ENCODE measurements at regions not wholly inside any gene's neighbourhood (a gene's known extent, or its start where the extent isn't known, plus 50 kb on each side); places are given as distances from the start of the nearest gene placed in this dataset.
"Not testable (repeated sequence)": the region's sequence is repeated elsewhere in the genome, so short reads cannot be mapped to it uniquely, and the experiment has no call there.

DNA sequence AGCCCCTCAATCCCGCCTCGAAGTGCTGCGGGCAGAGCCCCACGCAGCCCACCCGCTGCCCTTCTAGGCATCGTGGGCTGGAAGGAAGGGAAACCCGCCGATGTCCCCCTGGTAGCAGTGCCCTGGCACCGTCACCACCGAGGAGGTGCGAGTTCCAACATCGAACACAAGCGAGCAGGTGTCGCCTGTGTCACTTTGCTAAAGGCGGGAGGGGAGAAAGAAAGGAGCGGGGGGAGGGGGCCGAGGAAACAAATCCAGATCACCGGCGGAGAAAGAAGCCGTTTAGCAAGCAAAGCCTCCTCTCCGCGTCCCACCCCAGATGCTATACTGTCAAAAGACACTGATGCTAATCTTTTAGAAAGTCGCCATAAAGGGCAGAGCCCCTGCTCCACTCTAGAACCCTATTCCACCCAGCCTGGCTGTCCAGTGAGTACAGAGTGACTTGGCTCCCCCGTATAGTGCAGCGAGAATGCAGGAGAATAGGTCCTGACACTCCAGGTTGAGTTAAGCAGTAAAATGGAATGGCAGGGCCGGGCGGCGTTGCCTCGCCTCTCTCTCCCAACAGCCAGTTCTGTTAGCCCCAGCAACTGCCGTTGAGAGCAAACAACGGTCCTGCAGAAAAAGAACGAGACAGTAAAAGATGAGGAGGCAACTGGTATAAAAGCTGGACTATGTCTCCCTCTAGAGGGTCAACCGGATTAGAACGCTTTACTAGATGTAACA is 67.9 kb upstream of the USP15 start:
- TF ChIP-seq, protein P1, sequence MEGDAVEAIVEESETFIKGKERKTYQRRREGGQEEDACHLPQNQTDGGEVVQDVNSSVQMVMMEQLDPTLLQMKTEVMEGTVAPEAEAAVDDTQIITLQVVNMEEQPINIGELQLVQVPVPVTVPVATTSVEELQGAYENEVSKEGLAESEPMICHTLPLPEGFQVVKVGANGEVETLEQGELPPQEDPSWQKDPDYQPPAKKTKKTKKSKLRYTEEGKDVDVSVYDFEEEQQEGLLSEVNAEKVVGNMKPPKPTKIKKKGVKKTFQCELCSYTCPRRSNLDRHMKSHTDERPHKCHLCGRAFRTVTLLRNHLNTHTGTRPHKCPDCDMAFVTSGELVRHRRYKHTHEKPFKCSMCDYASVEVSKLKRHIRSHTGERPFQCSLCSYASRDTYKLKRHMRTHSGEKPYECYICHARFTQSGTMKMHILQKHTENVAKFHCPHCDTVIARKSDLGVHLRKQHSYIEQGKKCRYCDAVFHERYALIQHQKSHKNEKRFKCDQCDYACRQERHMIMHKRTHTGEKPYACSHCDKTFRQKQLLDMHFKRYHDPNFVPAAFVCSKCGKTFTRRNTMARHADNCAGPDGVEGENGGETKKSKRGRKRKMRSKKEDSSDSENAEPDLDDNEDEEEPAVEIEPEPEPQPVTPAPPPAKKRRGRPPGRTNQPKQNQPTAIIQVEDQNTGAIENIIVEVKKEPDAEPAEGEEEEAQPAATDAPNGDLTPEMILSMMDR (IDR thresholded peaks at IDR 0.05; ENCODE audit: extremely low read depth, insufficient read depth, missing control alignments), result peak; percentile 60
- in situ Hi-C loops (cut with MboI; ENCODE audit: low pct_unique_long_range_greater_than_20kb, low sequenced_read_pairs, unreplicated experiment), result no loop called here
- DNase-seq (ENCODE audit: low spot score), result peak; percentile 86

DNA sequence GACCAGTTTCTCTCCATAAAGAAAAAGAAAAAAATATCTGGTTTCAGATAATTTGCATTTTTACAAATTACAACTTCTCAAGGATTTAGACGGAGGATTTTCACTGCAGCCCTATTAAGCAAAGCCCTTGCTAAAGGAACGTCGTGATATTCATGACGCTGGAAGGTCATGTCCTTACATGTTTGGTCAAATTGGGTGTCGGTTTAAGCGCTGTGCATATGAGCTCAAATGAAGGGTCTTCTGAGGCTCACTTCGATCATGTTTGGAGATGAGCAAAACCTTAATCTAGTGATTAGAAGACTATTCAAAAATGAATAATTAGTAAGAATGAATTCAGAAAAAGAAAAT is 67.3 kb upstream of the USP15 start:
- TF ChIP-seq, protein P1 (IDR thresholded peaks at IDR 0.05; ENCODE audit: extremely low read depth, insufficient read depth, missing control alignments), result no peak
- DNase-seq (ENCODE audit: low spot score), result no peak
- in situ Hi-C loops (cut with MboI; ENCODE audit: low pct_unique_long_range_greater_than_20kb, low sequenced_read_pairs, unreplicated experiment), result no loop called here

DNA sequence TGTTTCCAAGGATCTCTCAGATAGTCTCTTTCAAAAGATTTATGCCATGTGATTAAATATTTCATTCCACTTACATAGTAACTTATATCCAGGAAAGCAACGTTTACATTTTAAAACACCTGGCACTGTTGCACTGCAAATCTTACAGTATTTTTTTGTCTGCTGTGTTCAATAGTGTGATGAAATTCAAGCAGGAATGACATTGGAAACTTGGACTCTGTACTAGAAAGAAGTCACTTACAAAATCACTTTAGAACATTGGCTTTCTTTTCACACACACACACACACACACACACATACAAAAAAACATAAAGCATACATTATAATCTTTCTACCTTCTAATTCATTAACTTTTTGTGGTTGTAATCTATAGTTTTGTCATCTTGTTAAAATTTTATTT is 66.2 kb upstream of the USP15 start:
- TF ChIP-seq, protein P1 (IDR thresholded peaks at IDR 0.05; ENCODE audit: extremely low read depth, insufficient read depth, missing control alignments), result no peak
- in situ Hi-C loops (cut with MboI; ENCODE audit: low pct_unique_long_range_greater_than_20kb, low sequenced_read_pairs, unreplicated experiment), result no loop called here
- DNase-seq (ENCODE audit: low spot score), result no peak

DNA sequence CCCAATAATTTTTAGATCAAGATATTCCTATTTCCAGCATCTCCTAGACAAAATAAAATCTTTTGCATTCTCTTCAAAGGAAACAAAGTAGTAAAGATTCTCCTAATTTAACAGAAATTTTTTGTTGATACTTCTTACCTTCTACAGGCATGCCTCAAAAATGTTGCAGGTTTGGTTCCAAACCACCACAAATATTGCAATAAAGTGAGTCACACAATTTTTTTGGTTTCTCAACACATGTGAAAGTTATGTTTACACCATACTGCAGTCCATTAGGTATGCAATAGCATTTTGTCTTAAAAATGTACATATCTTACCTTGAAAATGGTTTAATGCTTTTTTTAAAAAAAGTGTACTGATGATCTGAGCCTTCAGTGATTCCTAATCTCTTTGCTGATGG is 65.6 kb upstream of the USP15 start:
- TF ChIP-seq, protein P1 (IDR thresholded peaks at IDR 0.05; ENCODE audit: extremely low read depth, insufficient read depth, missing control alignments), result no peak
- in situ Hi-C loops (cut with MboI; ENCODE audit: low pct_unique_long_range_greater_than_20kb, low sequenced_read_pairs, unreplicated experiment), result no loop called here
- DNase-seq (ENCODE audit: low spot score), result no peak

DNA sequence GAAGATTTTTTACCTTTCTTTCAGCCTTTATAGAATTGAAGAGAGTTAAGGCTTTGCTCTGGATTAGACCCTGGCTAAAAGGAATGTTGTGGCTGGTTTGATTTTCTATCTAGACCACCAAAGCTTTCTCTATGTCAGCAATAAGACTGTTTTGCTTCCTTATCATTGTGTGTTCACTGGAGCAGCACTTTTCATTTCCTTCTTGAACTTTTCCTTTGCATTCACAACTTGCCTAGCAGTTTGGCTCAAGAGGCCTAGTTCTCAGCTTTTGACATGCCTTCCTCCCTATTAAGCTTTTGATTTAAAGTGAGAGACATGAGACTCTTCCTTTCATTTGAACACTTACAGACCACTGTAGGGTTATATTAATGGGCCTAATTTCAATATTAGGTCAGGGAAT is 64.1 kb upstream of the USP15 start:
- DNase-seq (ENCODE audit: low spot score), result no peak
- in situ Hi-C loops (cut with MboI; ENCODE audit: low pct_unique_long_range_greater_than_20kb, low sequenced_read_pairs, unreplicated experiment), result no loop called here
- TF ChIP-seq, protein P1 (IDR thresholded peaks at IDR 0.05; ENCODE audit: extremely low read depth, insufficient read depth, missing control alignments), result no peak

DNA sequence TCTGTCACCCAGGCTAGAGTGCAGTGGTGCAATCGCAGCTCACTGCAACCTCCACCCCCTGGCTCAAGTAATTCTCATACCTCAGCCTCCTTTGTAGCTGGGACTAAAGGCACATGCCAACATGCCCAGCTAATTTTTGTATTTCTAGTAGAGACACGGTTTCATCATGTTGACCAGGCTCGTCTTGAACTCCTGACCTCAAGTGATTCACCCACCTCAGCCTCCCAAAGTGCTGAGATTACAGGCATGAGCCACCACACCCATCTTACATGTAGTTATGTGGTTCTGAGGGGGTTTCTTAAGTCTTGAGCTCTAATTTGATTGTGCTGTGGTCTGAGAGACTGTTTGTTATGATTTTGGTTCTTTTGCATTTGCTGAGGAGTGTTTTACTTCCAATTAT is 57.3 kb upstream of the USP15 start:
- in situ Hi-C loops (cut with MboI; ENCODE audit: low pct_unique_long_range_greater_than_20kb, low sequenced_read_pairs, unreplicated experiment); DNase-seq (ENCODE audit: low spot score): not testable (repeated sequence)

DNA sequence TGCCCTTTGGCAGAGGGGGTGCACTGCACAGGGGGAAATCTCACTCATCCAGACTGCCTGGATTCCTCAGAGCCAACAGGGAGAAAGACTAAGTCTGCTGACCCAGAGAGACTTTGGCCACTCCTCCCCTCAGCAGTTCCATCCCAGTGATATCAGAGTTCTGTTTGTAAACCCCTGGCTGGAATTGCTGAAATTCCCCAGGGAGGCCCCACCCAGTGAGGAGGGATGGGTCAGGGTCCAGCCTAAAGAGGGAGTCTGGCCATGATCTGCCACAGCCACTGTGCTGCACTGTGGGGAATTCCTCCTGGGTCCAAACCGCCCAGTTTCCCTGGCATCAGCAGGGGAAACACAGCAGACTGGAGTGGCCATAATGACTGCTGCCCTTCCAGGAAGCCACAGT is 54.9 kb upstream of the USP15 start:
- no peak for DNase-seq (ENCODE audit: low spot score)
- TF ChIP-seq, protein P1 (IDR thresholded peaks at IDR 0.05; ENCODE audit: extremely low read depth, insufficient read depth, missing control alignments), result no peak
- in situ Hi-C loops (cut with MboI; ENCODE audit: low pct_unique_long_range_greater_than_20kb, low sequenced_read_pairs, unreplicated experiment), result no loop called here
